Lower leg skin (tissue), 4 donors: ENCODE measurements at regions not wholly inside any gene's neighbourhood (a gene's known extent, or its start where the extent isn't known, plus 50 kb on each side); places are given as distances from the start of the nearest gene placed in this dataset.

ENCODE experiments used
- DNase-seq, 2 donors: peaks; one replicate each; pipeline ENCODE4 v3.0.0-alpha.2; 2019; ENCODE audit warnings: low spot score in 2 of 2
- H3K4me3 ChIP-seq: fragments of 200-600 bp; sonication (generic); 2 replicates; pipeline ENCODE4 v1.5.1; 2017; ENCODE audit warnings: mild to moderate bottlenecking, low read depth; ENCODE audit not compliant: poor library complexity, severe bottlenecking
- POLR2A ChIP-seq, 2 donors: fragments of 450-650 bp; IDR thresholded peaks; one replicate each; pipeline ENCODE4 v1.6.1; 2016 to 2017; ENCODE audit warnings: antibody characterized with exemption in 2 of 2, mild to moderate bottlenecking in 1 of 2, moderate library complexity in 1 of 2
- WGBS, 2 donors: methylation state at CpG; one replicate each; pipeline ENCODE4 v1.1.5; 2018; 5-methylcytosine and 5-hydroxymethylcytosine counted together
- intact Hi-C: fragments of 100-400 bp; cut with DNase I; formaldehyde crosslinking; loops from one replicate; pipeline ENCODE4 v1.15.0; 2023; ENCODE audit warnings: low total_unique reads
- TF ChIP-seq, protein P1 (sequence below), 3 donors: fragments of 450-650 bp; IDR thresholded peaks; one replicate each; pipeline ENCODE4 v1.5.1; 2016; ENCODE audit warnings: antibody characterized with exemption in 3 of 3, mild to moderate bottlenecking in 3 of 3, moderate library complexity in 2 of 3

DNA sequence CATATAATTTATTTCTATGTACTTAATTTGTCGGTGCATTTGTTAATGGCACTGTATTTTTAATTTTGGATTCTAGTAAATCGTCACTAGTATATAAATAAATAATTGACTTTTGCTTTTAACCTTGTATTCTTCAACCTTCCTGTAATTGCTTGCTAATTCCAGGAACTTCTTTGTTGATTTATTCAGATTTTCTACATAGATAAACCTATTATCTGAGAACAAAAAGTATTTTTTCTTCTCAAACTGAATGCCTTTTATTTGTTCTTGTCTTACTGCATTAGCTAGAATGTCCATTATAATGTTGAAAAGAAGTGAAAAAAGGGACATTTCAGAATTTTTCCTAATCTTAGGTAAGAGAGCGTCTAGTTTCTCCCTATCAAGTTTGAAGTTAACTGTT is 839.1 kb downstream of the SH3BGRL start:
- H3K4me3 ChIP-seq: no peak overlapping the region
- WGBS, 2 donors: 78 to 83% methylated on average over 3 of the region's 3 CpGs
- intact Hi-C loops: no loop called here

DNA sequence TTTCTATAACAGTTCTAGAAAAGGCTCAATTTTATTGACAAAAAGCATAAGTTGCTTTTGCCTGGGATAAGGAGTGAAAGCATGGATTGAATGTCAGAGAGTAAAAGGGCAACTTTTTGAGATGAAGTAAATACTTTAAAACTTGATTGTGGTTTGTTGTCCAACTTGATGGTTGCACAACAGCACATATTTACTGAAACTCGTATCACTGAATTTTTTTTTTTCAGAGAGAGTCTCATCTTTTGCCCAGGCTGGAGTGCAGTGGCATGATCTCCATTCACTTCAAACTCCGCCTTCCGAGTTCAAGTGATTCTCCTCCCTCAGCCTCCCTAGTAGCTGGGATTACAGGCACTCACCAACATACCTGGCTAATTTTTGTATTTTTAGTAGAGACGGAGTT is 856.8 kb downstream of the SH3BGRL start:
- no peak for DNase-seq
- intact Hi-C loops: no loop called here
- H3K4me3 ChIP-seq: no peak overlapping the region
- 78 to 96% methylated on average over 4 of the region's 4 CpGs for WGBS, 2 donors
- TF ChIP-seq, protein P1, sequence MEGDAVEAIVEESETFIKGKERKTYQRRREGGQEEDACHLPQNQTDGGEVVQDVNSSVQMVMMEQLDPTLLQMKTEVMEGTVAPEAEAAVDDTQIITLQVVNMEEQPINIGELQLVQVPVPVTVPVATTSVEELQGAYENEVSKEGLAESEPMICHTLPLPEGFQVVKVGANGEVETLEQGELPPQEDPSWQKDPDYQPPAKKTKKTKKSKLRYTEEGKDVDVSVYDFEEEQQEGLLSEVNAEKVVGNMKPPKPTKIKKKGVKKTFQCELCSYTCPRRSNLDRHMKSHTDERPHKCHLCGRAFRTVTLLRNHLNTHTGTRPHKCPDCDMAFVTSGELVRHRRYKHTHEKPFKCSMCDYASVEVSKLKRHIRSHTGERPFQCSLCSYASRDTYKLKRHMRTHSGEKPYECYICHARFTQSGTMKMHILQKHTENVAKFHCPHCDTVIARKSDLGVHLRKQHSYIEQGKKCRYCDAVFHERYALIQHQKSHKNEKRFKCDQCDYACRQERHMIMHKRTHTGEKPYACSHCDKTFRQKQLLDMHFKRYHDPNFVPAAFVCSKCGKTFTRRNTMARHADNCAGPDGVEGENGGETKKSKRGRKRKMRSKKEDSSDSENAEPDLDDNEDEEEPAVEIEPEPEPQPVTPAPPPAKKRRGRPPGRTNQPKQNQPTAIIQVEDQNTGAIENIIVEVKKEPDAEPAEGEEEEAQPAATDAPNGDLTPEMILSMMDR (IDR thresholded peaks at IDR 0.05): no peak
- no peak for TF ChIP-seq POLR2A (IDR thresholded peaks at IDR 0.05)

More for the DNA sequence above, 839.1 kb downstream of the SH3BGRL start:
- no peak for TF ChIP-seq POLR2A (IDR thresholded peaks at IDR 0.05)
- TF ChIP-seq, protein P1 (IDR thresholded peaks at IDR 0.05): no peak
- no peak for DNase-seq

DNA sequence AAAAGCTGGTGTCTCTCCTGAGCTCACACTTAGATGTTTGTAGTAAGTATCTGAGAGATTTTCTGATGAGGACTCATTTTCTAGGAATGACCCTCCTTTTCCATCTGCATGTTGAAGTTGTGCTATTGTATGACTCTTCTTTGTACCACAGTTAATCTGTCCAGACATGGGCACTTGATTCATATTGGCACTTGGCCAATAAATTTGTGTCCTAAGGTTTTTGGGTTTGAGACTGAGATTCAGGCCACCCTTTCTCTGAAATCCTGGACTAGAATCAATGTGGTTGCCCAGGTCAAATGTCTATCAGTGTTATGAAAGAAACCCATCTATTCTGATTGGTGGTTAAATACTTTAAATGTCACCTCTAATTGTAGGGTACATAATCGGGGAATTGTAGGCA is 869.0 kb downstream of the SH3BGRL start:
- no peak for TF ChIP-seq POLR2A (IDR thresholded peaks at IDR 0.05)
- TF ChIP-seq, protein P1 (IDR thresholded peaks at IDR 0.05): no peak
- no peak overlapping the region for H3K4me3 ChIP-seq
- 75 to 80% methylated on average over 1 of the region's 1 CpG for WGBS, 2 donors
- intact Hi-C loops: no loop called here
- no peak for DNase-seq

DNA sequence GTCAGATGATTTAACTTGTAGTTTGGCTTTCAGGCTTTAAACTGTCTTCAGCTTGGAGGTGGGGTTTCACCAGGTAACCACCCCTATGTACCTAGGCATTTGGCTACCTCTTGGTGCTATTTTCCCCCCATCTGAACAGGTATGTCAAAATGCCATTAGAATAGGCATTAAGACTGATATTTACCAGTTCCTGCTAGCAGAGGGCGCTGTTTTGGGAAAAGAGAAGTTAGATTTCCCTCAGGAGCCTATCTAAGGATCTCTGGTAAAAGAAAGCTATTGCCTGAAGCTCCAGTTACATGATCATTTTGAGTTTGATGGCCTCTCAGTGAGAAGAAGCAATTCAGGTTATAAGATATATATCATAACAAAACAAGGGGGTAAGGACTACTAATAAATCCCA is 879.1 kb downstream of the SH3BGRL start:
- no peak for DNase-seq
- no peak overlapping the region for H3K4me3 ChIP-seq
- intact Hi-C loops: no loop called here
- WGBS, 2 donors: 4 to 13% methylated on average over 1 of the region's 1 CpG
- TF ChIP-seq, protein P1 (IDR thresholded peaks at IDR 0.05): no peak

DNA sequence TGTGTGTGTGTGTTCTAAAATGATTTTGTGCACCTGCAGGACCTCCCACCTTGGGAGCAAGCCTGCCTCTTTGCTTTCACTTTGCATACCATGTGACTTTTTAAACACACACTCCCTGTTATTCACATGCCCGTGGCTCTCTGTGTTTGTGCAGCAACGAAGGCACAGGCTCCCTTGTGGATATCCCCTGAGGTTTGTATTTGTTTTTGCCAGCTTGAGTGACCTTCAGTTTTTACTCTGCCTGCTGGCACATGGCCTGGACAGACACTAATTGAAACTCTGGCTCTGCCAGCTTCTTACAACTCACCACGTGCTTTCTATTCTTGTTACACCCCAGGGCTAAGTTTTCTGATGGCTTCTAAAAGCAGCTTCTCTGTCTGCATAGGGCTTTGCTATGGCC is 885.8 kb downstream of the SH3BGRL start:
- TF ChIP-seq, protein P1 (IDR thresholded peaks at IDR 0.05): no peak
- intact Hi-C loops: no loop called here
- no peak for DNase-seq
- 29 to 34% methylated on average over 3 of the region's 3 CpGs for WGBS, 2 donors
- H3K4me3 ChIP-seq: no peak overlapping the region

DNA sequence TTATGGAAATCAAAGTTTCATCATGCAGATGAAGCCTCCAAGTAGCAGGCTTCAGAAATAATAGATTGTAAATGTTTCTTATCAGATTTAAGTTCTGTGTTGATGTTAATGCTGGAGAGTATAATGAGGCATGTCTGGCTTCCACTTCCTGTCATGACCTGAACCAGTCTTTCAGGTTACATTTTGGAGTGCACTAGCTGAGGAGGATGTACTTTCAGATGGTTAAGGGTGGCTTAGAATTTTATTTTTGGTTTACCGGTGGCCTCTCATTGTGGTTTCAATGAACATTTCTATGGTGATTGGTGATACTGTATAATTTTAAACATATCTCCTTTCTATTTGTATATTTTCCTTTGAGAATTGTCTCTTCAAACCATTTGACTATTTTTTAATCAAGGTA is 890.4 kb downstream of the SH3BGRL start:
- intact Hi-C loops: no loop called here
- 67 to 79% methylated on average over 1 of the region's 1 CpG for WGBS, 2 donors
- no peak for DNase-seq
- no peak overlapping the region for H3K4me3 ChIP-seq
- TF ChIP-seq POLR2A (IDR thresholded peaks at IDR 0.05): no peak
- TF ChIP-seq, protein P1 (IDR thresholded peaks at IDR 0.05): no peak
